Neural progenitor cell (in vitro differentiated cells): ENCODE measurements at regions not wholly inside any gene's neighbourhood (a gene's known extent, or its start where the extent isn't known, plus 50 kb on each side); places are given as distances from the start of the nearest gene placed in this dataset.

ENCODE experiments used
- CTCF ChIP-seq: fragments of 200-600 bp; sonication (generic); IDR thresholded peaks from 2 replicates; pipeline ENCODE4 v1.5.1; 2017; ENCODE audit warnings: antibody characterized with exemption, mild to moderate bottlenecking
- EZH2 ChIP-seq: fragments of 200-600 bp; sonication (generic); IDR thresholded peaks from 2 replicates; pipeline ENCODE4 v1.6.1; 2017; ENCODE audit warnings: antibody characterized with exemption, mild to moderate bottlenecking, moderate library complexity
- EZH2phosphoT487 ChIP-seq: fragments of 200-600 bp; sonication (generic); IDR thresholded peaks from 2 replicates; pipeline ENCODE4 v1.6.1; 2017; ENCODE audit warnings: antibody characterized with exemption

DNA sequence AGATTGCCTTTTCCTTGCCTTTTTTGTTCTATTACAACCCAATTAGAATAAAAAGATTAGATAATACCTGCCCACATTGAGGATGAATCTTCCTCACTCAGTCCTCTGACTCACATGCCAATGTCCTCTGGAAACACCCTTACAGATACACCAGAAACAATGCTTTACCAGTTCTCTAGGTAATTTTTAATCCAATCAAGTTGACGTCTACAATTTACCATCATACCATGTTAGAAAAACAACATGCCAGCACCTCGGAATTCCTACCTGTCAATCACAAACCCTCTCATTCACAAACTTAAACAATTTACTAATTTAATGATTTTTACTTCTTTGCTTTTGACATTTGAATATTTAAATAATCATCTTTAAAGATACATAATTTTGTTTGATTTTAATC is 953.8 kb downstream of the TRHDE start:
- TF ChIP-seq EZH2 (no peak), CTCF (no peak), EZH2phosphoT487 (no peak)
